Right atrium auricular region (tissue), 2 donors: ENCODE measurements at regions not wholly inside any gene's neighbourhood (a gene's known extent, or its start where the extent isn't known, plus 50 kb on each side); places are given as distances from the start of the nearest gene placed in this dataset.

Experiments
- DNase-seq: peaks from one replicate; pipeline ENCODE4 v3.0.0-alpha.2; 2019; ENCODE audit warnings: low spot score
- H3K27ac ChIP-seq, 2 donors: fragments of 200-600 bp; sonication (generic); 1 replicate in 1 of 2; 2 replicates in 1 of 2; pipeline ENCODE4 v1.5.1; 2016 to 2019
- H3K27me3 ChIP-seq, 2 donors: fragments of 200-600 bp; sonication (generic); one replicate each; pipeline versions ENCODE4 v1.5.1 to v1.6.0; 2017 to 2019
- H3K36me3 ChIP-seq: fragments of 200-600 bp; sonication (generic); one replicate; pipeline ENCODE4 v1.5.1; 2016
- H3K4me1 ChIP-seq, 2 donors: fragments of 200-600 bp; sonication (generic); one replicate each; pipeline versions ENCODE4 v1.5.1 to v1.6.0; 2017 to 2019
- H3K4me3 ChIP-seq, 2 donors: fragments of 200-600 bp; sonication (generic); 1 replicate in 1 of 2; 2 replicates in 1 of 2; pipeline ENCODE4 v1.5.1; 2017 to 2019; ENCODE audit warnings: mild to moderate bottlenecking in 1 of 2, moderate library complexity in 1 of 2
- H3K9me3 ChIP-seq, 2 donors: fragments of 200-600 bp; sonication (generic); one replicate each; pipeline ENCODE4 v1.5.1; 2019
- CTCF ChIP-seq, 2 donors: fragments of 200-600 bp; sonication (generic); IDR thresholded peaks; one replicate each; pipeline ENCODE4 v1.5.1; 2019; ENCODE audit warnings: antibody characterized with exemption in 2 of 2

- no peaks in the 10 kb centered on the region for H3K4me1 ChIP-seq
- TF ChIP-seq CTCF (IDR thresholded peaks at IDR 0.05) = no peak
- no peaks in the 10 kb centered on the region for H3K36me3 ChIP-seq
- DNase-seq = no peak
- no peaks in the 10 kb centered on the region for H3K27me3 ChIP-seq
- H3K9me3 ChIP-seq = no peaks in the 10 kb centered on the region
- H3K4me3 ChIP-seq = no peak overlapping the region
- H3K27ac ChIP-seq = no peak overlapping the region
Measured at GRCh38 chr6:148193063-148193680, 149.5 kb upstream of the SASH1 start.

GRCh38 chr6:148195511-148195910 is 147.1 kb upstream of the SASH1 start:
- no peaks in the 10 kb centered on the region for H3K27me3 ChIP-seq
- peaks cover 0 to 9% of the 10 kb centered on the region in 2 donors for H3K4me1 ChIP-seq
- TF ChIP-seq CTCF (IDR thresholded peaks at IDR 0.05) = no peak
- H3K4me3 ChIP-seq = no peak overlapping the region
- DNase-seq = no peak
- no peaks in the 10 kb centered on the region for H3K36me3 ChIP-seq
- no peaks in the 10 kb centered on the region for H3K9me3 ChIP-seq
- no peak overlapping the region for H3K27ac ChIP-seq

- Histone ChIP-seq H3K9me3 (no peaks in the 10 kb centered on the region), H3K36me3 (no peaks in the 10 kb centered on the region)
- no peak for TF ChIP-seq CTCF (IDR thresholded peaks at IDR 0.05)
Measured at GRCh38 chr6:148199584-148199983, 143.1 kb upstream of the SASH1 start.

GRCh38 chr6:148200293-148200692 is 142.3 kb upstream of the SASH1 start:
- DNase-seq = no peak
- Histone ChIP-seq H3K4me3 (peak overlapping the region in 1 of 2 donors; percentile 5), H3K4me1 (peaks cover 0 to 10% of the 10 kb centered on the region in 2 donors), H3K27me3 (no peaks in the 10 kb centered on the region), H3K9me3 (no peaks in the 10 kb centered on the region), H3K27ac (no peak overlapping the region), H3K36me3 (no peaks in the 10 kb centered on the region)
- TF ChIP-seq CTCF (IDR thresholded peaks at IDR 0.05) = peak in 1 of 2 donors; percentile 27

More at GRCh38 chr6:148199584-148199983, 143.1 kb upstream of the SASH1 start:
- DNase-seq = no peak
- Histone ChIP-seq H3K27me3 (no peaks in the 10 kb centered on the region), H3K4me3 (no peak overlapping the region), H3K4me1 (peaks cover 0 to 10% of the 10 kb centered on the region in 2 donors), H3K27ac (no peak overlapping the region)

GRCh38 chr6:148200781-148201180 is 141.9 kb upstream of the SASH1 start:
- H3K27ac ChIP-seq = no peak overlapping the region
- no peak overlapping the region for H3K4me3 ChIP-seq
- H3K36me3 ChIP-seq = no peaks in the 10 kb centered on the region
- no peak for TF ChIP-seq CTCF (IDR thresholded peaks at IDR 0.05)
- no peak for DNase-seq
- H3K4me1 ChIP-seq = peaks cover 0 to 10% of the 10 kb centered on the region in 2 donors
- no peaks in the 10 kb centered on the region for H3K27me3 ChIP-seq
- H3K9me3 ChIP-seq = no peaks in the 10 kb centered on the region
